Activated CD4-positive, alpha-beta T cell treated with anti-CD3 and anti-CD28 coated beads, Interleukin-2, amount 50 U/mL, for 48 hours (primary cell): ENCODE measurements at regions not wholly inside any gene's neighbourhood (a gene's known extent, or its start where the extent isn't known, plus 50 kb on each side); places are given as distances from the start of the nearest gene placed in this dataset.

Experiments
- DNase-seq, 2 experiments: peaks; one replicate each; pipeline ENCODE4 v3.0.0-alpha.2; 2020

GRCh38 chr12:113766131-113766878 is 199.8 kb downstream of the RBM19 start:
- DNase-seq: no peak

DNA sequence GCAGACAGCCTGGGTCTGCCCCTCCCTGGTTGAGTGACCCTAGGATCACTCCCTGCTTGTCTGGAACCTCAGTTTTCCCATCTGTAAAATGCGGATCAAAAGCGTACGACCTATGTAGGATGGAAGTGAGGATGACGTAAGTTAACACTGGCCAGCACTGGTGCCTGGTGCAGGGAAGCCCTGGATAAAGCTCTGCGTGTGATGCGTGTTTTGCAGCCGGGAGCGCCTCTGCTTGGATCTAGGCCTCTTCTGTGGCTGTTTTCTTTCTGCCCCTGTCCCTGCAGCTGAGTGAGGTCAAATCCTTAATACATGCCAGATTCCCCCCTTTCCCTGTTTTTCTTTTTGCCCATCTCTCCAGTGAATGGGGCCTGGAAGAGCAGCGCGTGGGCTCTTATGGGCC is 201.5 kb downstream of the RBM19 start:
- no peak for DNase-seq

DNA sequence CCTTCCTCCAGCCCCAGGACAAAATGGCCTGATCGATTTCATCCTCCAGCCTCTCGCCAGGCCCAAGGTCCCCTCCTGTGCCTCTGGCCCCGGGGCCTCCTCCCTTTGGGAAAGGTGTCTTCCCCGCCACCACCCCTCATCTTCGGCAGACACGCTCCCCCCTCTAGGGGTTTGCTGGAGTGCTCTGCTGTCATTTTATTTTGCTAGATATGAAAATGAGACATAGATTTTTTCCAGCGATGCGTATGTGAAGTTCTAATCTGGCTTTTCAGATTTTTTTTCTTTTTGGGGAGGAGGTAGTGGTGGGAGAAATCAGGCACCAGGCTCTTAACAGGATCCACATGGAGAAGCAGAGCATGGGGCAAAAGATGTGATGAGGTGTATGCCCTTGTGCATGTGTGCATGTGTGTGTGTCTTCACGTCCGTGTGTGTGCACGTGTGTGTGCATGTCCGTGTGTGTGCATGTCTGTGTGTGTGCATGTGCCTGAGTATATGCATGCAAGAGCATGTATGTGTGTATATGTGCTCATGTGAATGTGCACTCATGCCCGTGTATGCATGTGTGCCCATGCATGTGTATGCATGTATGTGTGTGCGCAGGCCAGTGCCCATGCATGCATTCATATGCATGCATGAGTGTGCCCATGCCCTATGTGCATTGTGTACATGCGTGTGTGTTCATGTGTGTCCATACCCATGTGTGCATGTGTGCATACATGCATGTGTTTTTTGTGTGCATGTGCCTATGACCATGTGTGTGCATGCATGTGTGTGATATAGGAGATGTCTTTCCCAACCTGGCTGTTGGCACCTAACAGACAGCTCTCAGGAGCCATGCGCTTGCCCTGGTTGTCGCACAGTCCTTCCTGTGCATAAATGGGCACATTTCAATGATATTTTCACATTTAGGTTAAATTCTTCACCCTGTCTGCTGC is 203.0 kb downstream of the RBM19 start:
- no peak for DNase-seq

- no peak for DNase-seq
These were observed 203.8 kb downstream of the RBM19 start for GRCh38 chr12:113762155-113762881.

- no peak for DNase-seq
These were observed 207.0 kb downstream of the RBM19 start for GRCh38 chr12:113759135-113759534.

DNA sequence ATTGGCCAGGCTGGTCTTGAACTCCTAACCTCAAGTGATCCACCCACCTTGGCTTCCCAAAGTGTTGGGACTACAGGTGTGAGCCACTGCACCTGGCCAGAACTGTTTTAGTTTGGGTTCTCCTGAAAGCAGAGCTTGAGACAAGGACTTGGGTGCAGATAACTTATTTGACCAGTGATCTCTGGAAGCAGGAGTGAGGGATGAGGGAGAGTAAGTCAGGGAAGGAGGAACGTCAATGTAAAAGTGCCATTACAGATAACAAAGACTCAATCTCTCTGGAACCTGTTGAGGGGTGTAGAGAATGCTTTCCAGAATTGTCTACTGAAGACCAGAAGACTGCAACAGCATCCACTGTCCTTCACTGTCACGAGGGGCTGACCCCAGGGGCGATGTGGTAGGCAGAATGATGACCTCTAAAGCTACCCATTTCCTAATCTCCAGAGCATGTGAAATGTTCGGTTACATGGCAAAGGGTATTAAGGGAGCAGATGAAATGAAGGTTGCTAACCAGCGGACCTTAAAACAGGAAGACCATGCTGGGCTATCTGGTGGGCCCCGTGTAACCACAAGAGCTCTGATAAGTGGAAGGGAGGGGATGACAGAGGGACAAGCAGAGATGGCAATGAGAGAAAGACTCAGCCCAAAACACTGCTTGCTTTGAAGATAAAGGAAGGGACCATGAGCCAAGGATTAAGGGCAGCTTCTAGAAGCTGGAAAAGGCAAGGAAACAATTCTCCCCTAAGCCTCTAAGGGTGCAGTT is 207.8 kb downstream of the RBM19 start:
- DNase-seq: no peak

- DNase-seq: no peak
These were observed 208.7 kb downstream of the RBM19 start for GRCh38 chr12:113757221-113758002.

DNA sequence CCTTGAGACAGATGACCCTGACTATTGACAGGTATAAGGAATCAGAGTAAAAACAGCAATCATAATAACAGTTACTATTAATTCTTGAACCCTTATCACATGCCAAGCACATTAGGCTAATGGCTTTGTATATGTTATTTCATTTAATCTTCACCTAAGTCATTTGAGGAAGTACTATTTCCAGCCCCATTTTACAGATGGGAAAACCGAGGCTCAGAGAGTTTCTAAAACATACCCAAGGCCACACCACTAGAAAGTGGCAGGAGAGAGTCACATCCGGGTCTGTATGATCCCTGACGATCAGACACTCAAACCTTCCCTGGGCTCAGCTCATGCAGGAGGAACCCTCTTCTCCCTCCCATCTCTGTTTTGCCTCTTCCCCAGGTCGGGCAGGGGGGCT is 209.5 kb downstream of the RBM19 start:
- DNase-seq: no peak

GRCh38 chr12:113755098-113755497 is 211.0 kb downstream of the RBM19 start:
- DNase-seq: no peak

- no peak for DNase-seq
These were observed 214.6 kb downstream of the RBM19 start for GRCh38 chr12:113751513-113751912.

DNA sequence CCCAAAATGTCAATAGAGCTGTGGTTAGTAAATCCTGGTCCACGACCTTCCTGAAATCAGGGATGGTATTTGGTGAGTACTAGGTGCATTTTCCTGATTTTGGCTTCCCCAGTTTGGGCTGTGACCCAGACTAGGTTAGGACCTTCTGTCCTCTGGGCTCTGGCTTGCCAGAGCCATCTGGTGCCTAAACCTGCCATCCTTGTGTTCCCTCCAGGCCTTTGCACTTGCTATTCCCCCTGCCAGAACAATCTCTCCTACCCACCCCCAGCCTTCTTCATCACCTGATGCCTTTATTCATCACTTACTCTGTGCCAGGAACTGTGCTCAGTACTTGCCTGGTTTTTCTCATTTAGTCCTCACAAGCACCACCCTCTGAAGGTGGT is 216.7 kb downstream of the RBM19 start:
- DNase-seq: no peak

GRCh38 chr12:113748707-113749432 is 217.3 kb downstream of the RBM19 start:
- DNase-seq: no peak

DNA sequence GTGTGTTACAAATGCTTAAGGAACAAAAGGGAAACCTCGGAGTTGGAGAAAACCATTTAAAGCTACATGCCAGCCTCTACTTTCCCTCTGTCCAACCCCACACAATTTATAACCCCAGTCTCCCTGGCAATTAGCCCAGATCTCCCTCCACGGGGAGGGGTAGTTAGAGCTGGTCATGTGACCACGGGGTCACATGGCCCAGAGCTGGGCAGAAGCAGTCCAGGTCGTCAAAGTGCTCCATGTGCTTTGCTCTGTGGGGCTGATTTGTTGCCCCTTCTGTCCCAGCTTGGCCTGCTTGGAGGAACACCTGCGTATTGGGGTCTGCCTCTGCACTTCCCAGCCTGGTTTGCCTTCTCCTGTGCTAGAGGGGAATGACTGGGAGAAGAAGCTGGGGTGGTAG is 219.1 kb downstream of the RBM19 start:
- no peak for DNase-seq

- no peak for DNase-seq
These were observed 221.2 kb downstream of the RBM19 start for GRCh38 chr12:113744802-113745395.

GRCh38 chr12:113742801-113743200 is 223.3 kb downstream of the RBM19 start:
- DNase-seq: no peak

GRCh38 chr12:113740699-113741098 is 225.4 kb downstream of the RBM19 start:
- no peak for DNase-seq

GRCh38 chr12:113735131-113735530 is 231.0 kb downstream of the RBM19 start:
- no peak for DNase-seq

DNA sequence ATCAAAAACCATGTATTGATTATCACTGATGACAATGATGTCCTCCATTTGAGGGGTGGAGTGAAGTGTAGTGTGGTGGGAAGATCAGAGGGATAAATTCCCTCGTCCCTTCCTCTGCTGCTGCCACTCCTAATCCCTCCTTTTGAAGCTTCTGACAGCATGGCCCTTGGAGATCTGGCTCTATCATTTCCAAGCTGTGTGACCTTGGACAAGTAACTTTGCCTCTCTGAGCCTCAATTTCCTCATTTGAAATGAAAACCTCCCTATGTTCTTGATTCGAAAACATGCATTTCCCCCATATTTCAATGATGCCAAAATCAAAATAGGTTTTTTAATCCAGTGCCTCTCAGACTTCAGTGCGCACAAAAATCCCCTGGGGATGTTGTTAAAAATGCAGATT is 231.6 kb downstream of the RBM19 start:
- DNase-seq: no peak

GRCh38 chr12:113732916-113733315 is 233.2 kb downstream of the RBM19 start:
- no peak for DNase-seq

GRCh38 chr12:113727651-113728061 is 238.5 kb downstream of the RBM19 start:
- DNase-seq: no peak
